CD4-positive, alpha-beta T cell treated with Interleukin-6 at 100 ng/mL for 8 hours (primary cell): ENCODE measurements at regions not wholly inside any gene's neighbourhood (a gene's known extent, or its start where the extent isn't known, plus 50 kb on each side); places are given as distances from the start of the nearest gene placed in this dataset.
"Not testable (repeated sequence)": the region's sequence is repeated elsewhere in the genome, so short reads cannot be mapped to it uniquely, and the experiment has no call there.

ENCODE experiments used
- DNase-seq: peaks from one replicate; pipeline ENCODE4 v3.0.0-alpha.2; 2020; ENCODE audit warnings: mixed read lengths, low spot score

- not testable (repeated sequence) for DNase-seq
These were observed 106.6 kb upstream of the TERB2 start for GRCh38 chr15:44849701-44850403.

GRCh38 chr15:44853304-44853950 is 103.1 kb upstream of the TERB2 start:
- DNase-seq, result peak; percentile 55

GRCh38 chr15:44854696-44855095 is 101.8 kb upstream of the TERB2 start:
- DNase-seq, result not testable (repeated sequence)

- DNase-seq, result not testable (repeated sequence)
These were observed 100.2 kb upstream of the TERB2 start for GRCh38 chr15:44856284-44856683.

- DNase-seq, result not testable (repeated sequence)
These were observed 99.2 kb upstream of the TERB2 start for GRCh38 chr15:44857164-44857710.

- not testable (repeated sequence) for DNase-seq
These were observed 97.4 kb upstream of the TERB2 start for GRCh38 chr15:44859088-44859487.

- not testable (repeated sequence) for DNase-seq
These were observed 96.3 kb upstream of the TERB2 start for GRCh38 chr15:44860168-44860567.

- no peak for DNase-seq
These were observed 95.0 kb upstream of the TERB2 start for GRCh38 chr15:44861439-44861910.

- no peak for DNase-seq
These were observed 94.6 kb upstream of the TERB2 start for GRCh38 chr15:44861917-44862316.

GRCh38 chr15:44862866-44863265 is 93.6 kb upstream of the TERB2 start:
- not testable (repeated sequence) for DNase-seq

GRCh38 chr15:44868100-44868499 is 88.4 kb upstream of the TERB2 start:
- DNase-seq, result not testable (repeated sequence)

GRCh38 chr15:44870125-44870524 is 86.4 kb upstream of the TERB2 start:
- not testable (repeated sequence) for DNase-seq

GRCh38 chr15:44873103-44873502 is 83.4 kb upstream of the TERB2 start:
- no peak for DNase-seq

- no peak for DNase-seq
These were observed 77.4 kb upstream of the TERB2 start for GRCh38 chr15:44879066-44879465.

- DNase-seq, result no peak
These were observed 74.0 kb upstream of the TERB2 start for GRCh38 chr15:44882499-44882968.

GRCh38 chr15:44883199-44883877 is 73.1 kb upstream of the TERB2 start:
- DNase-seq, result no peak

GRCh38 chr15:44898890-44899651 is 57.4 kb upstream of the TERB2 start:
- not testable (repeated sequence) for DNase-seq

- DNase-seq, result not testable (repeated sequence)
These were observed 56.7 kb upstream of the TERB2 start for GRCh38 chr15:44899775-44900174.

GRCh38 chr15:44900796-44901195 is 55.7 kb upstream of the TERB2 start:
- not testable (repeated sequence) for DNase-seq

GRCh38 chr15:44903281-44903680 is 53.2 kb upstream of the TERB2 start:
- DNase-seq, result not testable (repeated sequence)

- DNase-seq, result not testable (repeated sequence)
These were observed 51.7 kb upstream of the TERB2 start for GRCh38 chr15:44904651-44905340.
